Posterior cingulate gyrus (tissue), 11 donors: ENCODE measurements at regions not wholly inside any gene's neighbourhood (a gene's known extent, or its start where the extent isn't known, plus 50 kb on each side); places are given as distances from the start of the nearest gene placed in this dataset.
A peak's percentile ranks its signal among the peaks of the same experiment; 100 is the strongest.
"Not testable (repeated sequence)": the region's sequence is repeated elsewhere in the genome, so short reads cannot be mapped to it uniquely, and the experiment has no call there.

Experiments used
- DNase-seq, 10 donors: peaks; one replicate each; pipeline versions ENCODE4 v3.0.0 to v3.0.0-alpha.2; 2020 to 2021; ENCODE audit warnings: mixed read lengths in 3 of 10
- intact Hi-C: fragments of 100-400 bp; cut with DNase I; formaldehyde crosslinking; loops from one replicate; pipeline ENCODE4 v1.15.1; 2023

DNA sequence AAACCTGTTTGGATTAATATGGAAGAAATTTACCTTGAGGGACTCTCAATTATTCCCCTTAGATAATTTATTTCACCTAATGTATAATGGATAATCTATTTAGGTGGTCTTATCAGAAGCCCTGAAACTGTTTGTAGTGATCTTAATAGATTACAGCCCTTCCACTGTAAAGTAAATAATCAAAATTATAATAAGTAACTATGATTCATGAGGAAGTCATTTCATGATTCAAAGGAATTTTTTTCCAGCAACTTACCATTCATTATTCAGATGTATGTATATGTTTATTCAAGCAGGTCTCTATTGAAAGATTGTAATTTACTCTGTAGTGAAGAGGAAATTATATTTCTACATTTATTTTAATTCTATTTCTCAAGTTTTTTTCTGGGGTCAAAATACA, 250.6 kb upstream of the ROBO1 start:
- no peak for DNase-seq
- intact Hi-C loops: no loop called here

DNA sequence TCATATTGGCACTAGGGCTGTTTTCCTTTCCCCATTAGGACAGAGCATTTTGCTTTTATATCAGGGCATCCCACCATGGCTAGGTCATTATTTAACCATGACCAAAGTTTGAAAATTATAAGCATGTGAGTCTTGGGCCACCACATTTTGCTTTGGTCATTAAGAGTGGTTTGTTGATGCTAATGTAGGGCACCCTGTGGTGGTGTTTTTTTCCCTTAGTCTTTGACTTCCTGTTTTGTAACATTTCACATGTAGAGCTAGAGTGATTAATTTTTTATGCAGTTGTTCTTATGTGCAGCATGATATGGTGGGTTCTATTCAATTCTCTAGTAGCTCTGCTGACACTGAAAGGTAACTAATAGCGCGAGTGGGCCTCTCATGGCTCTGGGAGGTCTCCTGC, 249.6 kb upstream of the ROBO1 start:
- intact Hi-C loops: no loop called here
- no peak for DNase-seq

DNA sequence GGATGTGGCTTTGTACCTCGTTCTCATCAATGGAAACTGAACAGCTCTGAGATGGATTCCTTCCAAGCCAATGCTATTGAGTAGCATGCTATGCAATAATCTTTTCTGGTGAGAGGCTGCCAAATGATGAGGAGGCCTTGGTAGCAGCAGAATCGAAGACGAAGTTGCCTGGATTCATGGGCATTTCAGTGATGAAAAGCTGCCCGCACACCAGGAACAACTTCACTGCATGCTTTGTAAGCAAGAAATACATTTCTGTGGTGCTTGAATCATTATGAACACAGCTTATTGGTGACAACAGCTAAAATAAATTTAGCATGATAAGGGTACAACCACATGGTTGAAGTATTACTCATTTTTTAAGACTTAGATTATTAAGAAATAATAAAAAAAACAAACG, 246.8 kb upstream of the ROBO1 start:
- intact Hi-C loops: no loop called here

DNA sequence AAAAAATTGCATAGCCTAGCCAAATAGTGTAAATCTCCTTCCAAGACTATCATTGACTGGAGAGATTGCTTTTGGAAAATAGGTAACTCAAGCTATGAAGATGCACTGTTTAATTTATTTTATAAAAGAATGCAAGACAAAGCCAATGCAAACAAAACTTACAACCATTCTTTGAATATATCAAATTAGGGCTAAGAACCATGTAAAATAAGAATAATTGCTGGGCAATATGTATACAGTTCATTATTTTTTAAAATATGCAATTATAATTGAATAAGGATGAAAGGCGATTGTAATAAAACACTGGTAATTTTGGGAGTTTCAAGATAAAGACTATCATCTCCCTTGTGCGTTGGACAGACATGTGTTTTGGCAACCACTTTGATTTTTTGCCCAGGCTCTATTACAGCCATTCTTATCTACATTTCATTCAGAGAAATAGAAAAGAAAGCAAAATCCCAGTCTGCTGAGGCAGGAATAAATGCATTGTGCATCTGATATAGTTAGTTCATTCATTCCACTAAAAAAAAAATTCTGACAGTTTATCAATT, 242.3 kb upstream of the ROBO1 start:
- DNase-seq: no peak
- intact Hi-C loops: no loop called here

More for the DNA sequence above, 246.8 kb upstream of the ROBO1 start:
- DNase-seq: no peak

DNA sequence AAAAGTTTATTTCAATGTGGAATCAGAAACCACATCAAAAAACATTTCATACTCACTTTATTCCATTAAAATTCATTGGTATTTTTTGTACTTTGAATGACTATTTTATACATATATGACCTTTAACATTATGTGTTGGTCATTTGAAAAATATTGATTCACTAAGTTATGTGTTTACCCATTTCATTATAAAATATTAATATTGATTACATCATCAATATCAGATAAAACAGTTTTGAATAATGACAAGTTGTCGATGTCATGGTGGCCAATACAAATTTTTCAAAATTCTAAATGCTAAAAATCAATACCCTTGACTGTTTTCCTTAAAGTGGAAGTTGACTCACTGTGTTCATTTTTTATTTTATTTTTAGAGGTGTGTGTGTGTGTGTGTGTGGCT, 239.7 kb upstream of the ROBO1 start:
- intact Hi-C loops: no loop called here
- DNase-seq: no peak

DNA sequence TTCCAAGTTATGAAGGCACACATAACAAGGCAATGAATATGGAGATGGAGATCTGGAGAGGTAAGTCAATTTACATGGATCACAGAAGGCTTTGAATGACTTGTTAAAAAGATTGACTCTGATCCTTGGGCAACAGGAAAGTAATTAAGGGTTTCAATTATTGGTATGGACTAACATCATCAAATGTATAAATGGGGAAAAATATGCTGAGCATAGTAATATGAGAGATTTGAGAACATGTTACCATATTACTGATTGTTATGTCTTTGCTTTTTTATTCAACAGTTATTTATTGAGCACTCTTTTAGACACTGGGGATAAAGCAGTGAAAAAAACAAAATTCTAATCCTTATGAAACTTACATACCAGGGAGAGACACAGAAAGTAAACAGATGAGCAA, 238.5 kb upstream of the ROBO1 start:
- intact Hi-C loops: no loop called here
- DNase-seq: no peak

DNA sequence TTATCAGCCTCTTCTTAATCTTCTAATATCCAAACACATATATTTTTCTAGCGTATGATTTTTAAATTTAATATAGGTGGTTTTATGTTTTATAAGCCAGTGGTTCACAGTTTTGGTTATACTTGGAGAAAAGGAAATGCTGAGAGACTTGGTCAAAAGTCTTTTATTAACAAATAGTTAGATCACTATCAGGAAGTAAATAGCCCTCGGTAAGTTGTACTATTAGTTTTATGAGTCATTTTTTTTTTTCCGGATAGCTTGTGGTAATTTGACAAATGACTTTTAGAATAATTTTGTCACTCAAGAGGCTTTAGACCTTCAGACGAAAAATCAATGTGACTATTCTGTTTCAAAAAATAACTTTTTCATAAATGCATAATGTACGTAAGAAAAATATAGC, 232.2 kb upstream of the ROBO1 start:
- intact Hi-C loops: no loop called here
- DNase-seq: no peak

DNA sequence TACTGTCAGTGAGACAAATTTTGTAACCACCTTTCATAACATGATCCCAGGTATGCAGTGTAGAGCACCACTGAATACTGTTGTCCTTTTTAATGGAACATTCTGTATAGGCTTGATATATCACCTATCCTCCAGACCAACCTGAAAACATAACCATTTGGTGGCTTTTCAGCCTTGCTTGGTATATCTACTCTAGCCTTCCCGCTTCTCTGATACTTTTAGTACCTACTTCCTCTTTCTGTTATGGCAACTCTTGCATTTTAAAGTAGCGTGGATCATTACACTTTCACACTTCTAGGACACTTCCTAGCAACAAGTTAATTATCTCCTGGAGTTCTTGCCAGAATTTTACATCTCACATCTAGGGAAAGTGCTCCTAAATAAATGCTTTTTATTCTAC, 226.6 kb upstream of the ROBO1 start:
- intact Hi-C loops: no loop called here
- DNase-seq: no peak

DNA sequence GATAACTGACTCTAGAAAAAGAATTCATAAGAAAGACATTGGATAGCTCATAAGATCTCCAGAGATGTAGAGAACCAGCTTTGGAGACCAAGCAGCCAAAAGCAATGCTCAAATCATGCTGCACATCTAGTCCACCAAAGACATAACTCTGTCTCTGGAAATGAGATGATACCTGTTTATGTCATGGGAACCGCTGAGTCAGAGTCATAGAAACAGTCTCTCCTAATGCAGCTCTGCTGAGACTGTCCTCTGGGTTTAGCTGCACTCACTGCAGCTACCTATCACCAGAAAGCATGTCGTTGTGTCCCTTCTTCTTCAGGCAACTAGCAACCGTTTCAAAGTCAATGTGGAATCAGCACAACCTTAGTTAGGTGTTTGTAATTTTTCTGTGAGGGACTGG, 218.5 kb upstream of the ROBO1 start:
- no peak for DNase-seq
- intact Hi-C loops: no loop called here

DNA sequence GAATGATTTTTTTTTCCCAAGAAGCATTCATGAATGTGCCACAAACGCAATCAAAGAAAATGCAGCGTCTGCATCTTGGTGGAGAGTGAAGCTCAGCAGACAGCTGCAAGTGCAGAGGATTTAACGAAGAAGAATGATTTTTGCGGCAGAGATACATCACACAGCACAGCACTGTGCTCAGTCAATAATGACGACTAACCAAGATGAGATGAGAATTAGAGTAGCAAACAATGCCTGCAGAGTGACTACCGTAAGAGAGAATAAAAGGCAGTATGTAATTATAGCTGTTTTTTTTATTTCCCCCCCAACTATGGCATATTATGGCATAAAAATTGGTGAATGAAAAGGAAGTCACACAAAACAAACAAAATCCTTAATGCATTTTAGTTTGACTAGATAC, 218.0 kb upstream of the ROBO1 start:
- intact Hi-C loops: no loop called here
- DNase-seq: no peak

DNA sequence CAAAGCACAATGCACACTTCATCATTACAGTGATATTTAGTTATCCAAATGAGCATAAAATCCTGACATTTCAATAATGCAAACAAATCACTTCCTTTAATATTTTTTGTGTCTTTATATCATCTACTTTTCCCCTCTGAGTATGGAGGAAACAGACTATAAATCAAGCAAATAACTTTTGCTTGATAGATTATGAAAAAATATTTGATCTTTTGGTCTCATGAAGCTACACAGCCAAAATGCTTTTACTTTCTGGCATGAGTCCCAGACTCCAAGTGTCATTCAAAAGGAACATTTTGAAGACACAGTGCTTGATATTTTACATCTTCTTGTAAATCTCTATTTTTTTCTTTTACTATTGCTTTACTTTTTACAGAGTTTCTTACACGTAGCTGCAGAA, 215.3 kb upstream of the ROBO1 start:
- intact Hi-C loops: no loop called here
- DNase-seq: no peak

DNA sequence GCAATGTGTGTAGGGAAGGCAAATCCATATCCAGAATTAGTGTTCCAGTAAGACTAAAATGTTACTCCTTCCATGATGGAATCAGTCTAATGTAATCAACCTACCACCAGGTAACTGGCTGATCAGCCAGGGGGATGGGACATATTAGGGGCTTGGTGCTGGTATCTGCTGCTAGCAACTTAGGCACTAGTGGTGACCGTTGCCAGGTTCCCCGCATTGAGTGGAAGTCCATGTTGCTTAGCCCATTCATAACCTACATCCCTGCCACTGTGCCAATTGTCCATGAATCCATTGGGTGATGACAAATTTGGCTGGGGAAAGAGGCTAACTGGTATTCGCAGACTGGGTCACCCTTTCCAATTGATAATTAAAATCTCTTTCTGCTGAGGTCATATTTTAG, 212.2 kb upstream of the ROBO1 start:
- intact Hi-C loops: no loop called here
- DNase-seq: peak in 1 of 10 donors; percentile 57

DNA sequence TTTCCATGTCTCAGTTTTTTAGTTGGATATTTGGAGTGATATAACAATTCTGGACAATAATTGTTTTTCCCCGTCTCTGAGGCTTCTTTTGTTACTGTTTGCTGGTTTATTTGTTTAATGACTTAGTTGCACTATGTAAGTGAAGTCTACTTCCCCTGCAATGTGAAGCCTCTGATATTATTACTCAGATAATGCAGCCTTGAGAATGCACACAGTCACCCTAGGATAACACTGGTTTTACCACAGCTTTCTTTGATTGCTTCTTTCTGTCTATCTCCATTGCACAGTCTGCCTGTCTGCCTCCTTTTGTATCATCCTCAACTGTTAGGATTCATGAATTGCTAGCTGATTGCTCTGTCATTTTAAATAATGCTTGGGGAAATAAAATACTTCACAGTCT, 208.7 kb upstream of the ROBO1 start:
- intact Hi-C loops: no loop called here

DNA sequence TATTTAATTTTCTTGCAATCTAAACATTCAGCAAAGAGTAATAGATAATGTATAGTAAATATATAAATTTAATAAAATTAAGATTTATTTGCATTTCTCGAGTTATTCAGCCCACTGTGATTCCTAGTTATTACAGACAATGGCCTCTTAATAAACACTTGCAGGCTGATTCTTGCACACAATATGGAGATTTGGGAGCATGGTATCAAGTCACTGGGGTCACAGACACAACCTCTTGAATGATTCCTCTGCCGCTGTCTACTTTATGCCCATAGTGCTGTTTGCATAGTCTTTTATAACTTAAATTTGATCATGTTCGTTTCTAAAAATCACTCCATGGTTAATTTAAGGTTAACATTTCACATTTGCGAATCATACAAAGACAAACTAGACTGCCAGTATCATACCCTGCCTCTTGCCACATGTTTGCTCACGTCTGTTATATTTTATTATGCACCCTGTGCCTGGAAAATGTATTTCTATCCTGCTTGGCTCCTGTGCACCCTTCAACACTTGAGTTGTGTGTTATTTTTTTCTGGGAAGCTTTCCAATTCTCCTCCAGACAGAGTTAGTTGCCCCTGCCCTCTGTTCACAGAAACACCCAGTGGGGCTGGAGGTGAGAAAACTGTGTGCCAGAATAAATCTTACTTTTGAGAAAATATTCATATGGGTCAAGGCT, 206.3 kb upstream of the ROBO1 start:
- intact Hi-C loops: no loop called here
- no peak for DNase-seq

More for the DNA sequence above, 208.7 kb upstream of the ROBO1 start:
- DNase-seq: no peak

DNA sequence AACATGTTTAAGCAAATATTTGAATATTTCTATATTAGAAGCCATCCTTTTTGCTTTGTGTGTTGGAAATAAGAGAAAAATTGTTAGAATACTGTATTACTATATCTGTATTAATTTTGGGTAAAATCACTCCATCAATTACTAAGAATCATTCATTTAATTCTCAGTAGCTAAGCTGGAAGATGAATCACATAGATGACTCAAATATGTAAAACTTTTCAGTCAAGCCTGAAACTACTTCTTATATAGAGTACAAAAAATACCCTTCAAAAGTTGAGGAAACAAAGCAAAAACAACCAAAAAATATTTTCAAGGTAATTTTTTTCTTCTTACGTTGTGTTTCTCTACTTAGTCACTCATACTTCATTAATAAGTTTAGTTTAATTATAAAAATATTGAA, 205.7 kb upstream of the ROBO1 start:
- DNase-seq: no peak
- intact Hi-C loops: no loop called here

DNA sequence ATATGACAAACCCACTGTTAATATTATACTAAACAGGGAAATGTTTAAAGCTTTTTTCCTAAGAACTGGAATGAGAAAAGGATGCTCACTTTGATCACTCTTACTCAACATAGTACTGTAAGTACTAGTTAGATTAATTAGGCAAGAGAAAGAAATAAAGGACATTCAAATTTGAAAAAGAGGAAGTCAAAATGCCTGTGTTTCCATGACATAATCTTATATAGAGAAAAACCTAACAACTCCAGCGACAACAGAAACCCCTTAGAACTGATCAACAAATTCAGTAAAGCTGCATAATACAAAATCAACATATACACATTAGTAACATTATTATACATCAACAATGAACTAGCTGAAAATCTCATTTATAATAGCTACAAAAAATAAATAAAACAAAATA, 200.6 kb upstream of the ROBO1 start:
- no peak for DNase-seq
- intact Hi-C loops: no loop called here

DNA sequence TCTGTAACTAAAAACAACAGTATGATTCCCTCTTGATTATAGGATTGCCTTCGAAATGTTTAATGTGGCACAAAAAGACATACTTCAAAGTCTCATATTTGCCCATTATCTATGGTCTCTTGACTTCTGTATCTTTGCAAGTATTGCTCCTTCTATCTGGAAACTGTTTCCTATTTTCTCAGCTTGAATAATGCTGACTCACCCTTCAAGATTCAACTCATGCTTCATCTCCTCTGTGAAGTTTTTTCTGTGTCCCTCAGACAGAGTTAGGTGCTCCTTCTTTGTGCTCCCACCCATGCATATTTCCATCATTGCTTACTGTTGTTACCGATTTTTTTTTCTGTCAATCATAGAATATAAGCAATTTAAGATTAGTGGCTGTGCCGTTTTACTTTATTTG, 192.8 kb upstream of the ROBO1 start:
- intact Hi-C loops: no loop called here
- DNase-seq: no peak

DNA sequence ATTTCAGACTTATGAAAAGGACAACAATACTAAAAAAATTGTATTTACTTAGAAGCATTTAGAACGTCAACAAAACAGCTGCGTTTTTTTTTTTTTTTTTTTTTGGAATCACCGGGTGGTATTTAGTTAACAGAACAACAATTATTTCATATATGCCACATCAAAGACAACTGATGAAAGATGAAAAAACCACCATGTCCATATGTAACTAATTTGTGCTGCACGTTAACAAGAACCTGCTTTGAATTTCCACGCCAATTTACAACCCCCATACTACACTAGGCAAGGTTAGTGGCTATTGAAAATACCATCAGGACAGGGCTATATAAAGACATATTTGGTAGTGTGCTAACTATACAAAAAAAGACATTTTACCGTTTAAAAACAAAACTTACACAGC, 189.3 kb upstream of the ROBO1 start:
- DNase-seq: no peak
- intact Hi-C loops: no loop called here

DNA sequence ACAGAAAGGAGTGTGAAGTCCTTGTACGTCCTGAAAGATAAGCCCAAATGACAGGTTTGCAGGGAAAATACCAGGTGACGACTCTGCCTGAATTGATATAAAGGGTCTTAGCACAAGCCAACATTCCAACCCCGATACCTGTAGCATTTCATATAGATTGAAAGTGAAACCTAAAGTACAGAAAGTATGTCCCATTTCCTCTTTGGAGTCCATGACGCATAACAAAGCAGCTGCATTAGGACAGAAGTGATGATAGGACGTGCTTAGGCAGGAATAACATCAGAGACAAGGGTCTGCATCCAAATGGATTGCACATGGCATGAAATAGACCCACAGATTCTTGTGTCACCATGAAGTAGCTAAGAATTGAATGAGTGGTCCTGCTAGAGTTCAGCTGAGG, 187.0 kb upstream of the ROBO1 start:
- intact Hi-C loops: no loop called here
- no peak for DNase-seq

DNA sequence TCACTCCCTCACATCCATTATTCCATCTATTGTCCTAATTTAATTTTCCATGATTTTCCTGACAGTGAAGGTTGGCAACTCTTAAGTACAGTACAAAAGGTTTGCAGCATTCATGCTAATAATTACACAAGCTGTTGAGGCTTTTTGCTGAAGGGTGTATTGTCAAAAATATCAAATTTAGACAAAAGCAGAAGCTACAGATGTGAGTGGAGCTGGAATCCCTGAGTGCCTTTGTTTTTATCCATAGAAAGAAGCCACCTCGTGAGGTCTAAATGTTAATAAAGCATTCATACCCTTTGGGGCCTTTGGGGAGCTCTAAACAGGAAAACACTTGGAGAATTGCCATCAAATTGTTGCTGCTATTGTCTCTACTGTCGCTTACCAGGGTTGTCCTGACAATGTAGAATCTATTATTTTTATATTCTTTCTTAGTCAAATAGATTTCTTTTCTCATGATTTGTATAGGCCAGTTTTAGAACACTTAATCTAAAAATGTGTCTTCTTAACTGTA, 185.8 kb upstream of the ROBO1 start:
- intact Hi-C loops: no loop called here
- no peak for DNase-seq

DNA sequence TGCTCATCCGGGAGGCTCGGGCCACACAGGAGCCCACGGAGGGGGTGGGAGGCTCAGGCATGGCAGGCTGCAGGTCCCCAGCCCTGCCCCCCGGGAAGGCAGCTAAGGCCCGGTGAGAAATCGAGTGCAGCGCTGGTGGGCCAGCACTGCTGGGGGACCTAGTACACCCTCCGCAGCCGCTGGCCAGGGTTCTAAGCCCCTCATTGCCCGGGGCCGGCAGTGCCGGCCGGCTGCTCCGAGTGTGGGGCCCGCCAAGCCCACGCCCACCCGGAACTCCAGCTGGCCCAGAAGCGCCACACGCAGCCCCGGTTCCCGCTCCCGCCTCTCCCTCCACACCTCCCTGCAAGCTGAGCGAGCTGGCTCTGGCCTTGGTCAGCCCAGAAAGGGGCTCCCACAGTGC, 183.6 kb upstream of the ROBO1 start:
- intact Hi-C loops: not testable (repeated sequence)
- DNase-seq: peak in 2 of 10 donors; percentile 55 to 69

DNA sequence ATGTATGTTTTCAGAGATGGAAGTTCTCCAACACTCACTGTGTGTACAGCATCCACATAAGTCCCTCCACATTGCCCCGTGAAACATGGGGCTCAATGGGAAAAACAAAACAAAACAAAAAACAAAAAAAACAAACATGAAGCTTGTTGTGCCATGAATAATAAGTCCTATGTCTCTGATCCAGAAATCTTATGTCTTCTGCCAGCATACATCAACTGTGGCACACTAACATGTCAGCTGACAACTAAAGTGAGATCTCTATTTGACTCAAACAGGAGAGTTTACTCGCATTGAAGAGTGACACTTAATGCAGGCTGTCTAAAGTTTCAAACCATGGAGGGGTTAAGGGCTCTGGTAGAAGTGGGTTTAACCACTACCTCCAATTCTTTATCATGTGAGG, 180.2 kb upstream of the ROBO1 start:
- no peak for DNase-seq
- intact Hi-C loops: no loop called here

DNA sequence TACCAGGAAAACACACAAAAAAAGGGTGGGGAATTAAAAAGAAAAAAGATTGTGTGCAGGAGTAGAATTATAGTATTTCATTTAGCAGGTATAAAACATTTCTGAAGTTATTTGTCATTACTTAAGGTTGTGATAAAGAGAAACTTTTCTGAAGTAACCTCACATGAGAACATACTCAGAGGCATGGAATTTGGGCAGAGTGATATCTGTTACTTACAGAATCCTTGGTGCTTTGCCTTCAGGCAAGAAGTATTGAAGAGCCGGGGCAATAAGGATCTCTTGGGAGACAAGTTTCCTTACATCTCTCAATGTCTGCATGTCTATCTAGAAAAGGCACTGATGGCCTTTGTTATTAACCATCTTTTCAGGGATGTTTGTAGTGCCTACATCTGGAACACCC, 179.7 kb upstream of the ROBO1 start:
- no peak for DNase-seq
- intact Hi-C loops: no loop called here
